GM12878 (cell line): ENCODE measurements at regions not wholly inside any gene's neighbourhood (a gene's known extent, or its start where the extent isn't known, plus 50 kb on each side); places are given as distances from the start of the nearest gene placed in this dataset.

Experiments
- ATAC-seq: fragments of 200-7000 bp; cut with Tn5 transposase; 3 replicates; pipeline ENCODE4 v1.9.1; 2020; ENCODE audit warnings: mild to moderate bottlenecking, moderate library complexity
- BruUV-seq: library from RNA; stranded (reverse); fragments of 400-500 nt; replicated peaks from 2 replicates; lab custom pipeline; 2021; lab: Mats Ljungman, UMichigan
- CTCF ChIA-PET: fragments of 300-600 bp; sonication (Branson Sonifier 250); formaldehyde crosslinking; extraction: SDS; loops from one replicate; lab custom pipeline; 2021; ENCODE audit warnings: inconsistent platforms; lab: Yijun Ruan, JAX
- POLR2A ChIA-PET: fragments of 350-600 bp; formaldehyde crosslinking; extraction: SDS; loops from one replicate; lab custom pipeline; 2021; ENCODE audit warnings: inconsistent platforms; lab: Charles Lee
- RAD21 ChIA-PET: fragments of 300-600 bp; sonication (Branson Sonifier 250); formaldehyde crosslinking; loops from one replicate; lab custom pipeline; 2023; ENCODE audit warnings: antibody characterized with exemption; ENCODE audit not compliant: unreplicated experiment; lab: Charles Lee
- SMC1A ChIA-PET: fragments of 300-600 bp; sonication (Branson Sonifier 250); formaldehyde crosslinking; loops from one replicate; lab custom pipeline; 2023; ENCODE audit not compliant: unreplicated experiment, uncharacterized antibody; lab: Charles Lee
- DNase-seq: peaks from one replicate; pipeline ENCODE4 v3.0.0-alpha.2; 2011; ENCODE audit warnings: low read depth, low spot score
- FAIRE-seq: peaks from 3 replicates; lab custom pipeline; 2011; peaks lifted over from hg19 to GRCh38; lab: Jason Lieb, UNC
- H2AFZ ChIP-seq: 2 replicates; pipeline ENCODE4 v1.6.0; 2011; ENCODE audit warnings: low read depth, low read length, control low read depth; ENCODE audit not compliant: control insufficient read depth
- H3K27ac ChIP-seq: 2 replicates; pipeline ENCODE4 v1.5.1; 2011; ENCODE audit warnings: control low read depth; ENCODE audit not compliant: control insufficient read depth, insufficient read depth
- H3K27me3 ChIP-seq, 2 experiments: replicated peaks in 1 of 2; 2 replicates each; pipeline versions ENCODE4 v1.6.0 to v1.6.1; 2011; ENCODE audit warnings: low read length in 1 of 2; ENCODE audit not compliant: control insufficient read depth in 2 of 2, insufficient read depth in 2 of 2
- H3K36me3 ChIP-seq, 2 experiments: 2 replicates each; pipeline ENCODE4 v1.5.1; 2011; ENCODE audit warnings: low read length in 1 of 2; ENCODE audit not compliant: control insufficient read depth in 2 of 2, insufficient read depth in 2 of 2
- H3K4me1 ChIP-seq: 2 replicates; pipeline ENCODE4 v1.6.1; 2011; ENCODE audit warnings: mild to moderate bottlenecking, low read length, moderate library complexity, mixed read lengths; ENCODE audit not compliant: control insufficient read depth, insufficient read depth
- H3K4me2 ChIP-seq: 2 replicates; pipeline ENCODE4 v1.6.0; 2011; ENCODE audit warnings: control low read depth; ENCODE audit not compliant: control insufficient read depth, insufficient read depth
- H3K4me3 ChIP-seq: fragments of 200-600 bp; sonication (generic); 2 replicates; pipeline ENCODE4 v1.5.1; 2016
- H3K79me2 ChIP-seq: 2 replicates; pipeline ENCODE4 v1.6.0; 2011; ENCODE audit warnings: low read length; ENCODE audit not compliant: control insufficient read depth, insufficient read depth
- H3K9ac ChIP-seq: 2 replicates; pipeline ENCODE4 v1.8.0; 2011; ENCODE audit warnings: low read length, control low read depth, mixed read lengths; ENCODE audit not compliant: control insufficient read depth, insufficient read depth
- H3K9me3 ChIP-seq: replicated peaks from 3 replicates; pipeline ENCODE4 v1.5.1; 2011; ENCODE audit warnings: mild to moderate bottlenecking, low read length; ENCODE audit not compliant: control insufficient read depth, insufficient read depth
- H4K20me1 ChIP-seq: 2 replicates; pipeline ENCODE4 v1.6.0; 2011; ENCODE audit not compliant: control insufficient read depth, insufficient read depth
- BCL11A ChIP-seq: IDR thresholded peaks from 2 replicates; pipeline ENCODE4 v1.6.1; 2011; ENCODE audit warnings: low read depth, low read length
- CBFB ChIP-seq: IDR thresholded peaks from 2 replicates; pipeline ENCODE4 v1.6.1; 2016; ENCODE audit warnings: antibody characterized with exemption, low read depth
- CHD1 ChIP-seq: IDR thresholded peaks from 2 replicates; pipeline ENCODE4 v1.6.1; 2012; ENCODE audit warnings: low read depth, low read length, improper control_type of control experiment
- HDAC6 ChIP-seq: fragments of 200-600 bp; sonication (generic); IDR thresholded peaks from one replicate; pipeline ENCODE4 v1.8.0; 2017; ENCODE audit warnings: antibody characterized with exemption; ENCODE audit not compliant: unreplicated experiment
- IKZF1 ChIP-seq: fragments of 450-650 bp; conservative IDR thresholded peaks from 2 replicates; pipeline ENCODE4 v1.6.1; 2017; ENCODE audit warnings: antibody characterized with exemption, mild to moderate bottlenecking
- IKZF2 ChIP-seq, 2 experiments: fragments of 450-650 bp; IDR thresholded peaks; 2 replicates each; pipeline ENCODE4 v1.6.1; 2017; ENCODE audit warnings: mild to moderate bottlenecking in 2 of 2, moderate library complexity in 2 of 2
- MEF2B ChIP-seq: fragments of 450-650 bp; IDR thresholded peaks from 2 replicates; pipeline ENCODE4 v1.6.1; 2018; ENCODE audit warnings: mild to moderate bottlenecking, moderate library complexity; ENCODE audit not compliant: partially characterized antibody, poor library complexity, severe bottlenecking
- MTA2 ChIP-seq: fragments of 450-650 bp; IDR thresholded peaks from 2 replicates; pipeline ENCODE4 v1.6.1; 2016; ENCODE audit warnings: low read depth, mild to moderate bottlenecking, moderate library complexity
- MXI1 ChIP-seq: fragments of 150-350 bp; IDR thresholded peaks from 2 replicates; pipeline ENCODE4 v1.6.1; 2011; ENCODE audit warnings: low read depth, mild to moderate bottlenecking, inconsistent platforms, low read length, improper control_type of control experiment
- NBN ChIP-seq: fragments of 450-650 bp; IDR thresholded peaks from 2 replicates; pipeline ENCODE4 v1.6.1; 2016
- POU2F2 ChIP-seq: IDR thresholded peaks from 3 replicates; pipeline ENCODE4 v1.6.1; 2011; ENCODE audit warnings: low read depth, mild to moderate bottlenecking, low read length, borderline replicate concordance
- RUNX3 ChIP-seq: IDR thresholded peaks from 2 replicates; pipeline ENCODE4 v1.6.1; 2012; ENCODE audit warnings: low read length, inconsistent platforms
- YY1 ChIP-seq: IDR thresholded peaks from 2 replicates; pipeline ENCODE4 v1.6.1; 2011; ENCODE audit warnings: low read depth, mild to moderate bottlenecking, low read length
- ZBTB33 ChIP-seq: fragments of 450-650 bp; IDR thresholded peaks from 2 replicates; pipeline ENCODE4 v1.6.1; 2017; ENCODE audit warnings: mild to moderate bottlenecking
- ZNF384 ChIP-seq: IDR thresholded peaks from 2 replicates; pipeline ENCODE4 v1.6.1; 2012; ENCODE audit warnings: low read depth, mild to moderate bottlenecking, low read length, improper control_type of control experiment, borderline replicate concordance
- WGBS: methylation state at CpG from one replicate; pipeline ENCODE4 v1.1.6; 2016; ENCODE audit warnings: low lambda C conversion rate; ENCODE audit not compliant: insufficient replicate concordance, insufficient coverage; ENCODE audit errors: missing lambda C conversion rate; 5-methylcytosine and 5-hydroxymethylcytosine counted together
- in situ Hi-C: fragments of 300-500 bp; cut with MboI; formaldehyde crosslinking; loops from 9 replicates; pipeline ENCODE4 v1.14.3; 2018; ENCODE audit warnings: mixed read lengths
- intact Hi-C: fragments of 100-400 bp; cut with micrococcal nuclease; formaldehyde crosslinking; loops from one replicate; pipeline ENCODE4 v1.14.2; 2022; ENCODE audit not compliant: unreplicated experiment

GRCh38 chr5:107296572-107296971, 374.2 kb downstream of the EFNA5 start:
- SMC1A ChIA-PET = interaction anchor here (1.1 to 2.3 kb wide), 12 partner anchors 10 to 275 kb away, joined by 3 to 9 read pairs (median 6); no protein-coding TSS in a partner anchor
- RAD21 ChIA-PET = interaction anchor here (1.0 to 1.9 kb wide), 7 partner anchors 10 to 276 kb away, joined by 3 to 10 read pairs (median 5); no protein-coding TSS in a partner anchor
- no peak overlapping the region for H3K4me3 ChIP-seq
- H3K36me3 ChIP-seq = no peaks in the 10 kb centered on the region
- no peaks in the 10 kb centered on the region for H4K20me1 ChIP-seq
- no peak overlapping the region for H3K9ac ChIP-seq
- intact Hi-C loops = no loop called here
- WGBS = 44% methylated on average over 2 of the region's 2 CpGs
- FAIRE-seq (no peak), ATAC-seq (peak; percentile 32), DNase-seq (peak; percentile 55)
- no peaks in the 10 kb centered on the region; the same call in 2 of the 3 replicates for H3K9me3 ChIP-seq
- in situ Hi-C loops = no loop called here
- no TSS peak for BruUV-seq
- POLR2A ChIA-PET = no interaction called here
- H3K27me3 ChIP-seq = no peaks in the 10 kb centered on the region
- H2AFZ ChIP-seq = no peak overlapping the region
- no peaks in the 10 kb centered on the region for H3K79me2 ChIP-seq
- CTCF ChIA-PET = interaction anchor here (0.6 to 4.2 kb wide), 6 partner anchors 10 to 67 kb away, joined by 3 to 26 read pairs (median 6); no protein-coding TSS in a partner anchor
- no peak overlapping the region for H3K27ac ChIP-seq
- peaks cover 14% of the 10 kb centered on the region; the same call in 1 of the 2 replicates for H3K4me1 ChIP-seq
- H3K4me2 ChIP-seq = no peak overlapping the region
- TF ChIP-seq RUNX3 (peak; percentile 72), IKZF1 (peak; percentile 59; the same call in 1 of the 2 replicates), MEF2B (peak; percentile 32), IKZF2 (IDR thresholded peaks at IDR 0.05) (peak; percentile 69 to 83; a peak in 3 of 4 replicates), CHD1 (no peak), NBN (no peak)

- no peaks in the 10 kb centered on the region; the same call in 2 of the 3 replicates for H3K9me3 ChIP-seq
- no peak overlapping the region for H2AFZ ChIP-seq
- no peak for FAIRE-seq
- in situ Hi-C loops (no loop called here), intact Hi-C loops (loop anchor here (2.0 kb wide), 2 partner anchors 33 to 191 kb away; no protein-coding TSS in a partner anchor)
- ChIA-PET SMC1A (interaction anchor here (0.7 to 2.3 kb wide), 13 partner anchors 10 to 276 kb away, joined by 3 to 9 read pairs (median 5); no protein-coding TSS in a partner anchor), POLR2A (no interaction called here), CTCF (interaction anchor here (0.7 to 4.2 kb wide), 8 partner anchors 9 to 276 kb away, joined by 3 to 26 read pairs (median 4); no protein-coding TSS in a partner anchor), RAD21 (interaction anchor here (0.6 to 1.9 kb wide), 11 partner anchors 9 to 277 kb away, joined by 3 to 10 read pairs (median 5); no protein-coding TSS in a partner anchor)
- BruUV-seq = no TSS peak
- H3K9ac ChIP-seq = no peak overlapping the region
- peaks cover 14% of the 10 kb centered on the region; the same call in 1 of the 2 replicates for H3K4me1 ChIP-seq
- no peak overlapping the region for H3K27ac ChIP-seq
- WGBS = 74% methylated on average over 2 of the region's 2 CpGs
- DNase-seq = no peak
- H3K4me3 ChIP-seq = no peak overlapping the region
- no peaks in the 10 kb centered on the region for H3K27me3 ChIP-seq
- no peak overlapping the region for H3K4me2 ChIP-seq
- no peaks in the 10 kb centered on the region for H3K79me2 ChIP-seq
- no peaks in the 10 kb centered on the region for H4K20me1 ChIP-seq
- no peaks in the 10 kb centered on the region for H3K36me3 ChIP-seq
- peak; percentile 51 for ATAC-seq
- TF ChIP-seq BCL11A (peak; percentile 30; the same call in 1 of the 2 replicates), YY1 (no peak), ZBTB33 (no peak), HDAC6 (no peak), CBFB (no peak), ZNF384 (peak; percentile 49; the same call in 1 of the 2 replicates), MXI1 (0 out of 2 replicates have a peak, but pooled peaks have one; percentile 51), POU2F2 (no peak), MTA2 (peak; percentile 92)
These were observed 374.8 kb downstream of the EFNA5 start for GRCh38 chr5:107295914-107296313.
